ENCODE measurements at regions not wholly inside any gene's neighbourhood (a gene's known extent, or its start where the extent isn't known, plus 50 kb on each side); places are given as distances from the start of the nearest gene placed in this dataset.

DNA sequence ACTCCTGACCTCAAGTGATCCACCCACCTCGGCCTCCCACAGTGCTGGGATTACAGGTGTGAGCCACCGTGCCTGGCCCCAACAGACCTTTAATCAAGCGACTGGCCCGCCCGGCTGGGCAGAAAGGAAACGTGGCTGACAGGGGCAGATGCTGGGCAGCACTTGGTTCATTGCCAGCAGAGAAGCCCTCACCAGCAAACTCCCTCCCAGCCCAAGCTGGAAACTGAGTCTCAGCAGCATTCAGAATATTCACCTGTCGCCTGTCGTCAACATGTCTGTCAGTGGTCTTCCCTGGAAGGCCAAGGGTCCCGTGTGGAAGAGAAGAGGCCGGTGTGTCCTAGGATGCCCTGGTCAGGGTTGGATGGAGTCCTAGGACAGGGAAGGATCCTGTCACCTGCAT, 245.0 kb downstream of the TEX29 start:
- TF ChIP-seq, protein P1, sequence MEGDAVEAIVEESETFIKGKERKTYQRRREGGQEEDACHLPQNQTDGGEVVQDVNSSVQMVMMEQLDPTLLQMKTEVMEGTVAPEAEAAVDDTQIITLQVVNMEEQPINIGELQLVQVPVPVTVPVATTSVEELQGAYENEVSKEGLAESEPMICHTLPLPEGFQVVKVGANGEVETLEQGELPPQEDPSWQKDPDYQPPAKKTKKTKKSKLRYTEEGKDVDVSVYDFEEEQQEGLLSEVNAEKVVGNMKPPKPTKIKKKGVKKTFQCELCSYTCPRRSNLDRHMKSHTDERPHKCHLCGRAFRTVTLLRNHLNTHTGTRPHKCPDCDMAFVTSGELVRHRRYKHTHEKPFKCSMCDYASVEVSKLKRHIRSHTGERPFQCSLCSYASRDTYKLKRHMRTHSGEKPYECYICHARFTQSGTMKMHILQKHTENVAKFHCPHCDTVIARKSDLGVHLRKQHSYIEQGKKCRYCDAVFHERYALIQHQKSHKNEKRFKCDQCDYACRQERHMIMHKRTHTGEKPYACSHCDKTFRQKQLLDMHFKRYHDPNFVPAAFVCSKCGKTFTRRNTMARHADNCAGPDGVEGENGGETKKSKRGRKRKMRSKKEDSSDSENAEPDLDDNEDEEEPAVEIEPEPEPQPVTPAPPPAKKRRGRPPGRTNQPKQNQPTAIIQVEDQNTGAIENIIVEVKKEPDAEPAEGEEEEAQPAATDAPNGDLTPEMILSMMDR (conservative IDR thresholded peaks at IDR 0.05; ENCODE audit: control insufficient read depth, insufficient read depth, low read depth, low read length), result no peak

DNA sequence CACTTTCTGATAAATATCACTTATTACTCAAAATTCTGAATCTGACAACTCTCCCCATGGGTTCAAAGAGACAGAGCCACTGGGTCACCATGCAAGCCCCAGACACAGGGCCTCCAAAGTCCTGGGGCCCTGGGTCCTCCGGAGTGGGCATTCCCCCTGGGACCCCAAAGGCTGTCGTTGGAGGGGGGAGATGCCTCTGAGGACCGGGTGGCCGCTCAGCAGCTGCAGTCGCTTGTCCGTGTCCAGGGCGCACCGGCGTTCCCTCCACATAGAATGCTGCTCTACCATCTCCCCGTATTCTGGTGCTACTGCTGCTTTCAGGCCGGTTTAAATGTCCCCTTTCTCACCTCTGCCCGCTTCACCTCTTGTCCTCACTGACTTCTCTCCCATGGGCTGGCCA, 246.1 kb downstream of the TEX29 start:
- no peak overlapping the region for H3K4me3 ChIP-seq (ENCODE audit: control insufficient read depth, low read depth, low read length)
- DNase-seq (ENCODE audit: low read depth), result no peak
- TF ChIP-seq, protein P1 (conservative IDR thresholded peaks at IDR 0.05; ENCODE audit: control insufficient read depth, insufficient read depth, low read depth, low read length), result no peak

More for the DNA sequence above, 245.0 kb downstream of the TEX29 start:
- DNase-seq (ENCODE audit: low read depth), result no peak
- no peak overlapping the region for H3K4me3 ChIP-seq (ENCODE audit: control insufficient read depth, low read depth, low read length)

GRCh38 chr13:111567637-111568036, 247.2 kb downstream of the TEX29 start:
- H3K4me3 ChIP-seq (ENCODE audit: control insufficient read depth, low read depth, low read length), result no peak overlapping the region
- TF ChIP-seq, protein P1 (conservative IDR thresholded peaks at IDR 0.05; ENCODE audit: control insufficient read depth, insufficient read depth, low read depth, low read length), result no peak
- no peak for DNase-seq (ENCODE audit: low read depth)

- no peak overlapping the region for H3K4me3 ChIP-seq (ENCODE audit: control insufficient read depth, low read depth, low read length)
- TF ChIP-seq, protein P1 (conservative IDR thresholded peaks at IDR 0.05; ENCODE audit: control insufficient read depth, insufficient read depth, low read depth, low read length), result no peak
- DNase-seq (ENCODE audit: low read depth), result no peak
These were observed 247.8 kb downstream of the TEX29 start for GRCh38 chr13:111568290-111568689.

GRCh38 chr13:111570911-111571310, 250.5 kb downstream of the TEX29 start:
- H3K4me3 ChIP-seq (ENCODE audit: control insufficient read depth, low read depth, low read length), result no peak overlapping the region
- TF ChIP-seq, protein P1 (conservative IDR thresholded peaks at IDR 0.05; ENCODE audit: control insufficient read depth, insufficient read depth, low read depth, low read length), result no peak
- DNase-seq (ENCODE audit: low read depth), result no peak

DNA sequence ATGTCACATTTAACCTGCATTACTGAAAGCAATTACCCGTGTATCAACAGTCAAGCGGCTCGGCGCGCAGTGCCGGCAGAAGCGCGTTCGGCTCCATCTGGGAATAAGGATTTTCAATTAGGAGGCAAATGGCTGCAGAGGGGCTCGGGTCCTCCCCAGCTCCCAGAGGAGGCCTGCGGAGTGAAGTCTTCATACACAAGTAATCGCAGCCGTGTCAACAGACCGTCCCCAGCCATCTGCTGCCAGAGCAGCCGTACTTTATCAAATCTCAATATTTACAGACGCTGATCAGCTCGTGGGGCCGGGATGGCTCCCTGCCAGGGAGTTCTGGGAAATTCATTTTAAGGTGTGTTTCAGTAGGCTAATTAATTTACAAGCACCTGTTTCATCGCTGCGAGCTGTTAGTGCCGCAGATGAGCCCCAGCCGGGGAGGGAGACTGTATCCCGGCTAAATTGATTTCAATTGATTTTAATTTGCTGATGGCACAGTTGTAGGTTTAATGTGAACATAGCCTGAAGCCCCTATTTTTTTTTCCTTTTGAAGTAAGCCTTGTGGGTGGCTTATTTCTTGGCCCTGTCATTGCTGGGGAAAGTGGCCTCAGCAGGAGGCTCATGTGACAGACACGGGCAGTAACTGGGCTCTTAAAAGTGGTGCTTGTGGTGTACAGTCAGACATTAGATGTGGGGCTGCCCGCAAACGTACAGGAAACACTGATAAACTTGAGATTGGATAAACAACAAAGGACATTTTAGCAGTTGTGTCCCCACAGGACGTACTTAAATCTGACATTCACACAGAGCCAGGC, 252.7 kb downstream of the TEX29 start:
- TF ChIP-seq, protein P1 (conservative IDR thresholded peaks at IDR 0.05; ENCODE audit: control insufficient read depth, insufficient read depth, low read depth, low read length), result no peak
- no peak overlapping the region for H3K4me3 ChIP-seq (ENCODE audit: control insufficient read depth, low read depth, low read length)
- no peak for DNase-seq (ENCODE audit: low read depth)
